Fibroblast of the conjunctiva (primary cell): ENCODE measurements at regions not wholly inside any gene's neighbourhood (a gene's known extent, or its start where the extent isn't known, plus 50 kb on each side); places are given as distances from the start of the nearest gene placed in this dataset.
"Not testable (repeated sequence)": the region's sequence is repeated elsewhere in the genome, so short reads cannot be mapped to it uniquely, and the experiment has no call there.

ENCODE experiments used
- DNase-seq: peaks from one replicate; pipeline ENCODE4 v3.0.0-alpha.2; 2010; ENCODE audit warnings: low read depth

DNA sequence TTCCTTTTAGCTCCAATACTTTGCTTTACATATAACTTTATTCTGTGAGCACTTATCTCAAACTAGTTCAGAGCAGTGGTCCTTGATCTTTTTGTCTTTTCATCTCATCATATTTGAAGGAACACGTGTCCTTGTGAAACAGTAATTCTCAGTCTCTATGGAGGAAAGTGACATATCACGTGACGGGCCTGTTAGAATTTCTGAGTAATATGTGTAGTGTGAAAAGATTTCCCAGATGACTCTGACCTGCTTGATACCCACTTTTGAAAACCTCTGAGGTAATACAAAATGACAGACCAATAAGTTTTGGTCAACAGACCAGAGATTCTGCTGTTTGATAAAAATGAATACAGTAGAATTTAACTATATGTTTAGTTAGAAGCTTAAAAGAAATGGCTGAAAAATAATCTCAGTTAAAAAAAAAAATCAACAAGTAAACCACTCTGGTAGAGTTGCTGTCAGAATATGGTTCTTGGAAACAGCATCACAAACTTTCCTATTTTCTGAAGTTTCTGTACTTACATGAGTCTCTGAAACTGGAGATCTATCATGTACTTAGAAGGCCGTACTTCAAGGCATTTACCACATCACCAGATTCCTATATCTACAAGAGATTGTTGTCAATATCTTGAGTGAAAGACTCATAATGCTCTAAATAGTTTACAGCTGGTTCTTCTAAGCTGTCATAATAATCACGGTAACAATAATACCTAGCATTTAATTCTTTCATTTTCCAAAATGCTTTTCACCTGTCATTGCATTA lies 590.2 kb upstream of the TBL1XR1 start:
- no peak for DNase-seq

DNA sequence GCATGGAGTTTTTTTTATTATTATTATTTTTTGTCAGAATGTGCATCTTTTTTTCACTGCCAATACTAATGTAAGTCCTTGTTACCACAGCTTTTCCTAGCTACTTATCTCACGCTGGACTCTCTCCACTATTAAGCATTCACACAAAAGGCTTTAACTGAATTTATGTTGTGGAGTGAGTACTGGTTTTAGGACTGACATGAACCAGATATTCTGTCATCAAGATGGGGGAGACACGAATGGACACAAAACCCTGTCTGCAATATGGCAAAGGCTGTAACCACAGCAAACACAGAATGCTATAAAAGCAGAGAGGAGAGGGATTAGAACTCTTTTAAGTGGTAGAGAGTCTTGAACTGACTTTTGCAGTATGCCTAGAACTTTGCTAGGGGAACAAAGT lies 592.2 kb upstream of the TBL1XR1 start:
- no peak for DNase-seq

DNA sequence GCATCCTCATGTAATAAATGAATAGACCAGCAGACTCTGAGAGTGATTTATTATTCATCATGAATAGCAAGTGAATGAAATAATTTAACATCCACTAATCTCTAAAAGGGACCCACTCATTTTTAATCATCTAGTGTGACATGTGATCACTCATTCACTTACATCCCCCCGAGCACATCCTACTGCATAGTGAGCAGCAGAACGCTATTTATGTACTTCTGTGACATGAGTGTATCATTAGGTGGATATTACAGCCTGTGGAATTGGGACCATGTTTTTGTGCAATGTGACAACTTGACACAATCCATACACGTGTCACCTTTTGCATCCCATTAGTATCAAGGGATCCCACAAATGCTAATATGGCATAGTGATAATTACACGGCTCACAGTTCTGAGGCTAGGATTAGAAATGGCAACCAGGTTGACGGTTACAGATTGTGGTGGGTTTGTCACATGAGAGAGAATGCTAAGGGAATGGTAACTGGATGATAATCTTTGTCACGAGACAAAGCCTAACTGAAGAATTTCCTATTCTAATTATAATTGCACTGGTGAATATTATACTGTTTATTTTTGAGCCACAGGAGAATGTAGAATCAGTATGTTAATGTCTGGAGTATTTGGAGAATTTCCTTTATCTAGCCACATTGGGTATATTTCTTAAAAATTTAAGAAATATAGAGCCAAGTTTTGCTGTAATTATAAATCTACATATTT lies 595.2 kb upstream of the TBL1XR1 start:
- DNase-seq: no peak

DNA sequence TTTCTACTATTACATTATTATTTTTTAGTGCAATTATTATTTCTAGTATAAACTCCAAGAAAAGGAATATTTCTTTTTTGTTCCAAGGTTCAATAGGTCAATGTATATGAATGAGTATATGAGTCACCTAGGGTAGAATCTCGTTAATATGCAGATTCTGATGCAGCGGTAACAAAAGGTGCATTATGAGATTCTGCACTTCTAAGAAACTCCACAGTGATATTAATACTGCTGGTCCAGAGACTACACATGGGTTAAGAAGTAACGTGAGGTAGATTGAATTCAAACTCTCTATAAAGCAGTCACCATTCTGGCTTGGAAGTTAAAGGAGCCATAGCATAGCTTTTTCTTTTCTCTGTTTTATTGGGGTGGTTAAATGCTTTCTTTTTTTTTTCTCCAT lies 596.2 kb upstream of the TBL1XR1 start:
- DNase-seq: no peak

DNA sequence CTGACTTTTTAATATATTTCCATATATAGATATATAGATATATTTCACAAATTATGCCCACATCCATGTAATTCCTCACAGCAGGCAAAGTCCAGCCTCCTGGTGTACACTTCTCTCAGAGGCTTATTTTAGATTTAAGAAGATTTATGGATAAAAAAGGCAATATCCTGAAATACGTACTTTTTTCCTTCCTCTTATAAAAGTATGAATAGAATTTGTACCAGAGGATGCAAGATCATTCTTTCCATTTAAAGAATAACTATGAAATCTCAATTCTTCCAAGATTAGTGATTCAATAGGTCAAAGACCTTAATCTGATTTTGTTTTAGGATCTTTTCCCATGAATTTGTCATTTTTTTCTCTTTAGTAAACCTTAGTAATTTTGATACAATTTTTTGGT lies 597.9 kb upstream of the TBL1XR1 start:
- DNase-seq: no peak

DNA sequence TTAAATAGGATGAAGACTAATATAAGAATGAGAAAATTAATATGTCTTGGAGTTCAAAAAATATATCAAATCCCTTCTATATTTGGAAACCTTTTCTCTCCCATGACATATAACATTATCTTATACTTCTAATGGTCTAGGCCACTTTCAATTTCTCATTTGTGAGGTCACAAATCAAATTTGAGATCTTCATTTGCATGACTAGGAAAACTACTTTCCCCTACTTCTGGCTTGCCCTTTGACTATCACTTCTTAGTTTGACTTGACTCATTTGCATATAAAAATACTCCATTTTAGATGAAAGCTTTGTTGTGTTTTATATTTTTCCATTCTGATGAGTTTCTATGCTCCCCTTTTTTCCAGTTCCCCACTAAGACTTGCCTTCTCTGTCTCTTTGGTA lies 598.6 kb upstream of the TBL1XR1 start:
- DNase-seq: no peak

DNA sequence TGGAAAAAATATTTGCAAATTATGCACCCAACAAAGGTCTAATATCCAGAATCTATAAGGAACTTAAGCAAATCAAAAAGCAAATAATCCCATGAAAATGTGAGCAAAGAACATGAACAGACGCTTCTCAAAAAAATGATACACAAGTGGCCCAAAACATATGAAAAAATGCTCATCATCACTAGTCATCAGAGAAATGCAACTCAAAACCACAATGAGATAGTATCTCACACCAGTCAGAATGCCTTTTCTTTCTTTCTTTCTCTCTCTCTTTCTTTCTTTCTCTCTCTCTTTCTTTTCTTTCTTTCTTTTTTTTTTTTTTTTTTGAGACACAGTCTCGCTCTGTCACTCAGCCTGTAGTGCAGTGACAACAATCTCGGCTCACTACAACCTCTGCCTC lies 602.9 kb upstream of the TBL1XR1 start:
- not testable (repeated sequence) for DNase-seq

DNA sequence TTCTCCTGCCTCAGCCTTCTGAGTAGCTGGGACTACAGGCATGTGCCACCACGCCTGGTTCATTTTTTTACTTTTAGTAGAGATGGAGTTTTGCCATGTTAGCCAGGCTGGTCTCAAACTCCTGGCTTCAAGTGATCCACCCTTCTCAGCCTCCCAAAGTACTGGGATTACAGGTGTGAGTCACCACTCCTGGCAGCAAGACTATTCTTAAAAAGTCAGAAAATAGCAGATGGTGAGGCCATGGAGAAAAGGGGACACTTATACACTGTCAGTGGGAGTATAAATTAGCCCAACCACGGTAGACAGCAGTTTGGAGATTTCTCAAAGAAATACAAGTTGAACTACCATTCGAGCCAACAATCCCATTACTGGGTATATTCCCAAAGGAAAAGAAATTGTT lies 603.3 kb upstream of the TBL1XR1 start:
- no peak for DNase-seq

DNA sequence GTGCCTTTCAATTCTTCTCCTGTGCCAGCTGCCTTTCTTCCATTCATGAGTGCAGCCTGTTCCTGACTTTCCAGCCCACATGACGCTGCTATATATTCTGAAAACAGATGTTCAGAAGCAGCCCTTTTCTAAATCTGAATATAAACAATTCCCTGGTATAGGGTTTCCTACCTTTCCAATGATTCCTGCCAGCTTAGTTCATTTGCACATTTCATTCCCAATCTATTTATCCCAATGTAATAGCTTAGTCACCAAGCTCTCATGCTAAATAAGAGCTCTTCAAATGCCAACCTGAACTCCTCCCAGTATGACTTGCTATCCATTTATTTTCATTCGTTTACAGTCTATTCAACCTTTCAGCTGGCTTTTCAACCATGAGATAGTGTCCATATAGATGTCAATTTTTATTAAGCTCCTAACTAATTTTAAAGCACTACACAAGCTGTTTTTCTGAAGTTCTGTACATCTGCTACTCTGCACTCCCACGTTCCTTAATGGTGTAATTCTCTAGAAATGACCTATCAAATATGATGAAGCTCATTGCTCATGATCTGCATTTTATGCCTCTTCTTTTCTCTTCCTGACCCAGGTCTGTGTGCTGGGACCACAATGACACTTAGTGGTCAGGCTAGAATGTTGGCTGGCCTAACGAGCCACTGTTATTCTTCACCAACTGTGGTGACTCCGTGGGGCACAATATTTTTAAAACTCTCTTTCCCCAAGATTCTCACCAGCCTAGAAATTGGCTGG lies 605.0 kb upstream of the TBL1XR1 start:
- DNase-seq: no peak

DNA sequence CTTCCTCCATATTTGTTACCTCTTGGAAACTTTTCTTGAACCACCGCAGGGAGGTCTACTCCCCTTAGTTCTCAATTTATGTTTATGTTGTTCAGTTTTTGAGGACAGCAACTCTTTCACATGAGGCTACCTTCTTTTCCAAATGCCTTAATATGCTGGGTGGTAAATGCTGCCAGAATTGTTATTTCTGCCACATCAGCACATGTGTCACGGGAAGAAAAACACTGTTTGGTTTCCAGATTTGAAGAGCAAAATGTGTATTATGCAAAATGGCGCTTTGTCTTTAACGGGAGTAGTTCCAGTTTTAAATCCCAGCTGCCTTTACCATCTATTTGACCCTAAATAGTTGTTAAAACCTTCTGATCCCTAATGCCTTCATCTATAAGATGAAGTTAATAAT lies 606.2 kb upstream of the TBL1XR1 start:
- DNase-seq: no peak

DNA sequence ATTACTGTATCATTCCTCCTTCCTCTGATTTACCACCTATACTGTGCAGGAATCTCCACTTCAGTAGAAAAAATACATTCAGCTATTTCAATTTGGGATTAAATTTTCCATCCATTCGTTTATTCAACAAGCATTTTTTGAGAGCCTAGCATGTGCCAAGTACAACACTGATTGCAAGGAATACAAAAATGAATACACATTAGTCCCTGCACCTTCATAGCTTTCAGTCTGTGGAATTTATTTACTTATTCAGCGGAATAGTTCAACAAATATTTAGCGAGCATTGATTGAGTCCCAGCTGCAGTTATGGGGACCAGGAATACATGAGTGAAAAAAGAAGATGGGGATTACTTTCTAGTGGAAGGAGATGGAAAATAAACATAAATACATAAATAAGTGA lies 606.8 kb upstream of the TBL1XR1 start:
- no peak for DNase-seq

DNA sequence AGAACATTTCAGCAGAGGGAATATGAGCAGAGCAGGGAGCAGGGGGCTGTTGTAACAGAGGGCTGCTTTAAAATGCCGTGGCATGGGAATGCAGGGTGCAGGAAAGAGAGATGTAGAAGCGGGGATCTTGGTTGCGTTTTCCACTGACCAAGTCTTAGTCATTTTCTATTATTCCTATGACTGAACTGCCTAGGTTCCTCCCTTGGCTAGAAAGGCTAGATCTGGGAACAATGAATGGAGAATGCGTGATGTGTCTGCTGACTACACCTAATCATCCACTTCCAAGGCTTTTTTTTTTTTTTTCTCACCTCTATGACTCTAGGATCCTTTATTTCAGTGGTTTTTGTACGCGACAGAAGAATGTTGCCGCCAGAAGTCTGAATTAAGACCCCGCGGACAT lies 607.4 kb upstream of the TBL1XR1 start:
- no peak for DNase-seq

DNA sequence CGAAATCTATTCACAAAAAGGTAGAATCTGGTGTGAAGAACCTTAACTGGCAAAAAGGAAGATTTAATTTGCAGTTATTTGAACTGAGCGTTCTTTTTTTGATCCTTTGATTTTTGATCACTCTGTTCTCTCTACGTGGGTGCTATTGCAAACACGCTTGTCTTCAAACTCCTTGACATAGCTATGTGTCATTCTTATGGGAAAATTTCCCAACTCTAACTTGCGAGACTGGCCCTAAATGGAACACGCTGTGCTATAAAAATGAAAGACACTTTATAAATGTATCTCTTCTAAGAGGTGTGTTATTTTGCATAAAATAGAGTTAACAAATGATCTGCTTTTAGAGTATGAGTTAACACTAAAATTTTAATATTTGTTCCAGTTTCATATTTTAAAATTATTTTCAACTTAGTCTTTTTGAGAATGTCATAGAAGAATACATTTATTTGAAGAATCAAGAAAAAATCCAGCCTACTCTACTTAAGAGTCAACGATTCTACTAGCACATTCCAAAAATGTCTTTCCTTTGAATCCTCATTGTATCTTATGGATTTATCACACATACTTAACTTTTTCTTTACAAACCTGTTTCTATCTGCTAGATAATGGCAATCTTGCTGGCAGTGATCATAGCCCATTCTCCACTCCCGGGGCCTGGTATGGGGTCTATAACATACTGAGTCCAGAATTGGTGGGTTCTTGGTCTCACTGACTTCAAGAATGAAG lies 610.0 kb upstream of the TBL1XR1 start:
- DNase-seq: no peak

DNA sequence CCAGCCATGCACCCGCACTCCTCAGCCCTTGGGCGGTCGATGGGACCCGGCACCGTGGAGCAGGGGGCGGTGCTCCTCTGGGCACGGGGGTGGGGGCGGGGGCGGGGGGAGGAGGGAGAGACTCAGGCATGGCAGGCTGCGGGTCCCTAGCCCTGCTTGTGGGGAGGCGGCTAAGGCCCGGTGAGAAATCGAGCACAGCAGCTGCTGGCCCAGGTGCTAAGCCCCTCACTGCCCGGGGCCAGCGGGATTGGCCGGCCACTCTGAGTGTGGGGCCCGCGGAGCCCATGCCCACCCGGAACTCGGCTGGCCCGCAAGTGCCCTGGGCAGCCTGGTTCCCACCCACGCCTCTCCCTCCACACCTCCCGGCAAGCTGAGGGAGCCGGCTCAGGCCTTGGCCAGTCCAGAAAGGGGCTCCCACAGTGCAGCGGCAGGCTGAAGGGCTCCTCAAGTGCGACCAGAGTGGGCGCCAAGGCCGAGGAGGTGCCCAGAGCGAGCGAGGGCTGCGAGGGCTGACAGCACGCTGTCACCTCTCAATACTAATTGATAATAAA lies 611.7 kb upstream of the TBL1XR1 start:
- DNase-seq: not testable (repeated sequence)

DNA sequence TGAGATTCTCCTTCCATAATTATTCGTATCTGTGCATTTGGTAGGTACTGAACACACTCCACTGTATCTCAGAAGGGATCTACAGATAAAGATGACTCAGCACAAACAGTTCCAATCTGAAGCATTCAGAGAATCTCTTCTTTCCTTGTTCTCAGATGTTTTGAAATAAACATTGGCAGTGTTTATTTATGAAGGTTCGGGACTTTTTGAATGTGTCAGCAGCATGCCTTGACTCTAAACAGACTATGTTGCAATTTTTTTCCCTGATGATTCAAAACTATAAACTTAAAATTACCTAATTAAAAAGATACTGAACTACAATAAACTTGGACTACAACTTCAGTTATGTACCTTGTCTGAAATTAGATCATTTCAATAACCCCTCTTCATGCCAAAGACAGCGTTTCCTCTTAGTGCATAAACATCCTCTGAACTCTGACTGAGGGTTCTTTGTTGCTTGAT lies 612.9 kb upstream of the TBL1XR1 start:
- peak; percentile 86 for DNase-seq

DNA sequence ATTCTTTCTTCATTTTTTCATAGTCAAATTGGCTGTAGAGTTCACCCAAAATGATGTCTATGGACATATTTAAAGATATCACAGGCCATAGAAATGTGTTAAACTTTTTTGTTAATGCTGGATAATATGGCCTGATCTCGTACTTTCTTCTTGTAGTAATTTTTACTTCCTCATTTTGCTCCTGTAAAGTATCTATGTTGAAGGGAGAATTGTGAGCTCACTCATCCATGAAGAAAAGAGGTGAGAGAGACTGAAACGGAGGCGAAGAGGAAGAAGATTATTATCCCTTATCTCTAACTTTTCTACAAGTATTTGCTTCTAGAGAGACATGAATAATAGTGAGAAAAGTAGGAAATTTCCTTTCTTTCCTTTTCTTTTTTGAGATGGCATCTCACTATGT lies 613.8 kb upstream of the TBL1XR1 start:
- DNase-seq: no peak

DNA sequence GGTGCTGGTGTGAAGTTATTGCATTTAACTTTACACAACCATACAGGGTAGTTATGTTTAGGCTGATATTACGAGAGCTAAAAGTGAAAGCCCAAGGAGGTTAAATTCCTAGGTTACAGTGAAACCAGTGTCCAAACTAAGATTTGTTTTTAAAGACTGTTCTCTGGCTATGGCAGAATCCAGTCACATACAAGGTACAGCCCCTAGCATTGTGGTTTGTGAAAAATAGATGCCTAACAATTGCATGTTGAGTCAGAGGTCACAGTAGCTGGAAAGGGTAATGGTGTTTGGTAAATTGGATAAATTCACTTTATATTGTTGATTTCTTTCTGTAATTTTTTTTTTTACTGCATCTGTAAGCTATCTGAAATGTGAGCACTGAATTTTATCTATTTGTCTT lies 614.6 kb upstream of the TBL1XR1 start:
- DNase-seq: no peak

DNA sequence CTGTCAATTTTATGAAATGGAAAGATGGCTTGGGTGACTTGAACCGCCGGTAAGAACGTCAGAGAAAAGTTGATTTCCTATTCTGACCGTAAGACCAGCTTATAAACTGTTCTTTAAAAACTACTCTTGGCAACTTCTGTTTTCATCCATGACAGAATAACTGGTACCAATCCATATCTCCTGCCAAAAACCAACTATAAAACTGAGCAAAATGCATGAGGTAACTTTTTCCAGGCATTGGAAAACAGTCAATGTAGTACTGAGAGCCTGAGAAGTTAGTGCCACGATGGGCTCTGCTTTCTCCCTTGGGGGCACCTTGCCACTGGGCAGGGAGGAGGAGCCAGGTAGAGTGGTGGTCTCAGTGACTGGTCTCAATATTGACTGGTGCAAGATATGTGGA lies 615.2 kb upstream of the TBL1XR1 start:
- no peak for DNase-seq

DNA sequence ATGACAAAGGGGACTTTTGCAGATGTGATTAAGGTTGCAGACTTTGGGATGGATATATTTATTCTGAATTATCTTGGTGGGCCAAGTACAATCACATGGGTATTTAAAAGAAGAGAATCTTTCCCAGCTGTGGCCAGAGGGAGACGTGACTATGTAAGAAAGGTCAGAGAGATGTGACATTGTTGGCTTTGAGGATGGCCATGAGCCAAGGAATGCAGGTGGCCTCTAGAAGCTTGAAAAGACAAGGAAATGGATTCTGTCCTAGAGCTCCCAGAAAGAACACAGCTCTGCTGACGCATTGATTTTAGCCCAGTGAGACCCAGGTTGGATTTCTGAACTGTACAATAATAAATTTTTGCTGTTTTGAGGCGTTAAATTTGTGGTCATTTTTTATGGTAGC lies 616.0 kb upstream of the TBL1XR1 start:
- no peak for DNase-seq

DNA sequence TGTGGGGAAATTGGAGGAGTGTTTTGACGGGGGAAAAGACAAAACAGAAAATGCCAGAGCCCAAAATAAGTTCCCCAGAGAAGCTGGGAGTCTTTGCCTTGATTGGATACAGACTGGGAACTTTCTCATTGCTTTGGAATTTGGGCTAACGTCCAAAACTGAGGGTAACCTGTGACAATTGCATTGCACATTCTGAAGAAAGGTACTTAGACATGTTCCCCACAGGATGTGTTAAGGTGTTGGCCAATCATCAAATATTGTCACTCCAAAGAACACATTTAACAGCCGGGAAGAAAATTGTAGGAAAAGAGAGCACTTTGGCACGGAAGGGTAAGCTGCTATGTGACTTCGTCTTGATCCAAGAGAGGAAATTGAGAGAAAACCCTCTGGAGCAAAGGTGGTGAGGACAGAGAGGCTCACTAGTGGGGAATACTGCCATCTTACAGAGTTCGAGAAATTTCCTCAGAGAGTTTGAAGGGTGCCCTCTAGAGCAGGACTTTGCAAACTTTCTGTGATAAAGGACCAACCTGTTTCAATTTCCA lies 619.5 kb upstream of the TBL1XR1 start:
- DNase-seq: no peak

DNA sequence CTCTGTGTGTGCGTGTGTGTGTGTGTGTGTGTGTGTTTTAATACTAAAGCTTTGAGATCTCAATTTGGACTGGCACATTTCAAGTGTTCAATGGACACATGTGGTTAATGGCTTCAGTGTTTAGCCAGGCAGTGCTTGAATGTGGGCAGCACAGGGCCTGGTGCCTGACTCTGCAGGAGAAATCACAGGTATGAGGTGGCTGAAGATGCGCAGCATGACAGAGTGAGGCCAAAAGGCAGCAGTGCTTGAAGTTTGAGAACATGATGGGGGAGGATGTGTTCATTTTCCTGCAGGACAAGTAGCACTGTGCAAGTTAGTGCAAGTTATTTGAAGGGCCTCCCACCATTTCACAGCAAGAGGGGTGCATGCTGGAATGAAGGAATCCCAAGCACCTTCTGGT lies 620.5 kb upstream of the TBL1XR1 start:
- DNase-seq: no peak
